HEK293 (cell line): ENCODE measurements at regions not wholly inside any gene's neighbourhood (a gene's known extent, or its start where the extent isn't known, plus 50 kb on each side); places are given as distances from the start of the nearest gene placed in this dataset.

Source experiments
- BCL11A ChIP-seq: fragments of 450-650 bp; formaldehyde crosslinking; IDR thresholded peaks from 2 replicates; pipeline ENCODE4 v1.5.1; 2016; ENCODE audit warnings: low read depth, missing biosample characterization, missing genetic modification characterization
- REST ChIP-seq: fragments of 450-650 bp; formaldehyde crosslinking; IDR thresholded peaks from 2 replicates; pipeline ENCODE4 v1.5.1; 2016; ENCODE audit warnings: missing biosample characterization, missing genetic modification characterization
- SETDB1 ChIP-seq: IDR thresholded peaks from one replicate; pipeline ENCODE4 v1.6.1; 2017; ENCODE audit warnings: mild to moderate bottlenecking, low read length, moderate library complexity, mixed read lengths; ENCODE audit not compliant: insufficient read length
- TCF7L2 ChIP-seq: IDR thresholded peaks from 2 replicates; pipeline ENCODE4 v1.6.1; 2011; ENCODE audit warnings: low read depth, mild to moderate bottlenecking, inconsistent platforms, low read length, moderate library complexity, borderline replicate concordance
- YY1 ChIP-seq: fragments of 450-650 bp; formaldehyde crosslinking; IDR thresholded peaks from 2 replicates; pipeline ENCODE4 v1.5.1; 2018; ENCODE audit warnings: missing biosample characterization, missing genetic modification characterization
- ZFP37 ChIP-seq: fragments of 450-650 bp; formaldehyde crosslinking; IDR thresholded peaks from 2 replicates; pipeline ENCODE4 v1.5.1; 2016; ENCODE audit warnings: missing biosample characterization, missing genetic modification characterization
- ZNF138 ChIP-seq: fragments of 450-650 bp; formaldehyde crosslinking; IDR thresholded peaks from 2 replicates; pipeline ENCODE4 v1.5.1; 2016; ENCODE audit warnings: missing biosample characterization, missing genetic modification characterization, borderline replicate concordance
- ZNF175 ChIP-seq: fragments of 450-650 bp; formaldehyde crosslinking; IDR thresholded peaks from 2 replicates; pipeline ENCODE4 v1.5.1; 2016; ENCODE audit warnings: missing biosample characterization, missing genetic modification characterization
- ZNF202 ChIP-seq: fragments of 450-650 bp; formaldehyde crosslinking; IDR thresholded peaks from 2 replicates; pipeline ENCODE4 v1.5.1; 2016; ENCODE audit warnings: missing biosample characterization, missing genetic modification characterization, borderline replicate concordance
- ZNF311 ChIP-seq: fragments of 450-650 bp; formaldehyde crosslinking; IDR thresholded peaks from 2 replicates; pipeline ENCODE4 v1.5.1; 2017; ENCODE audit warnings: missing biosample characterization, missing genetic modification characterization, borderline replicate concordance
- ZNF561 ChIP-seq: fragments of 450-650 bp; IDR thresholded peaks from 2 replicates; pipeline ENCODE4 v1.5.1; 2018; ENCODE audit warnings: missing biosample characterization, missing genetic modification characterization, borderline replicate concordance
- TF ChIP-seq, protein P1 (sequence below): fragments of 450-650 bp; formaldehyde crosslinking; IDR thresholded peaks from 2 replicates; pipeline ENCODE4 v1.5.1; 2016; ENCODE audit warnings: missing biosample characterization, missing genetic modification characterization
- TF ChIP-seq, protein P2 (sequence below): fragments of 450-650 bp; formaldehyde crosslinking; conservative IDR thresholded peaks from 2 replicates; pipeline ENCODE4 v1.5.1; 2016; ENCODE audit warnings: low read depth, missing biosample characterization, missing genetic modification characterization

GRCh38 chr5:174448041-174448440 lies 276.3 kb upstream of the MSX2 start:
- TF ChIP-seq REST (tag by site-specific recombination) (no peak), TCF7L2 (no peak), ZNF311 (tag by site-specific recombination) (no peak), YY1 (tag by site-specific recombination) (no peak), ZNF202 (tag by site-specific recombination) (no peak), ZFP37 (no peak), SETDB1 (no peak), ZNF561 (tag by site-specific recombination) (no peak), ZNF138 (tag by site-specific recombination) (no peak), ZNF175 (tag by site-specific recombination) (no peak), BCL11A (tag by site-specific recombination) (no peak)
- TF ChIP-seq, protein P1, sequence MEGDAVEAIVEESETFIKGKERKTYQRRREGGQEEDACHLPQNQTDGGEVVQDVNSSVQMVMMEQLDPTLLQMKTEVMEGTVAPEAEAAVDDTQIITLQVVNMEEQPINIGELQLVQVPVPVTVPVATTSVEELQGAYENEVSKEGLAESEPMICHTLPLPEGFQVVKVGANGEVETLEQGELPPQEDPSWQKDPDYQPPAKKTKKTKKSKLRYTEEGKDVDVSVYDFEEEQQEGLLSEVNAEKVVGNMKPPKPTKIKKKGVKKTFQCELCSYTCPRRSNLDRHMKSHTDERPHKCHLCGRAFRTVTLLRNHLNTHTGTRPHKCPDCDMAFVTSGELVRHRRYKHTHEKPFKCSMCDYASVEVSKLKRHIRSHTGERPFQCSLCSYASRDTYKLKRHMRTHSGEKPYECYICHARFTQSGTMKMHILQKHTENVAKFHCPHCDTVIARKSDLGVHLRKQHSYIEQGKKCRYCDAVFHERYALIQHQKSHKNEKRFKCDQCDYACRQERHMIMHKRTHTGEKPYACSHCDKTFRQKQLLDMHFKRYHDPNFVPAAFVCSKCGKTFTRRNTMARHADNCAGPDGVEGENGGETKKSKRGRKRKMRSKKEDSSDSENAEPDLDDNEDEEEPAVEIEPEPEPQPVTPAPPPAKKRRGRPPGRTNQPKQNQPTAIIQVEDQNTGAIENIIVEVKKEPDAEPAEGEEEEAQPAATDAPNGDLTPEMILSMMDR (tag by site-specific recombination): no peak
- TF ChIP-seq, protein P2, sequence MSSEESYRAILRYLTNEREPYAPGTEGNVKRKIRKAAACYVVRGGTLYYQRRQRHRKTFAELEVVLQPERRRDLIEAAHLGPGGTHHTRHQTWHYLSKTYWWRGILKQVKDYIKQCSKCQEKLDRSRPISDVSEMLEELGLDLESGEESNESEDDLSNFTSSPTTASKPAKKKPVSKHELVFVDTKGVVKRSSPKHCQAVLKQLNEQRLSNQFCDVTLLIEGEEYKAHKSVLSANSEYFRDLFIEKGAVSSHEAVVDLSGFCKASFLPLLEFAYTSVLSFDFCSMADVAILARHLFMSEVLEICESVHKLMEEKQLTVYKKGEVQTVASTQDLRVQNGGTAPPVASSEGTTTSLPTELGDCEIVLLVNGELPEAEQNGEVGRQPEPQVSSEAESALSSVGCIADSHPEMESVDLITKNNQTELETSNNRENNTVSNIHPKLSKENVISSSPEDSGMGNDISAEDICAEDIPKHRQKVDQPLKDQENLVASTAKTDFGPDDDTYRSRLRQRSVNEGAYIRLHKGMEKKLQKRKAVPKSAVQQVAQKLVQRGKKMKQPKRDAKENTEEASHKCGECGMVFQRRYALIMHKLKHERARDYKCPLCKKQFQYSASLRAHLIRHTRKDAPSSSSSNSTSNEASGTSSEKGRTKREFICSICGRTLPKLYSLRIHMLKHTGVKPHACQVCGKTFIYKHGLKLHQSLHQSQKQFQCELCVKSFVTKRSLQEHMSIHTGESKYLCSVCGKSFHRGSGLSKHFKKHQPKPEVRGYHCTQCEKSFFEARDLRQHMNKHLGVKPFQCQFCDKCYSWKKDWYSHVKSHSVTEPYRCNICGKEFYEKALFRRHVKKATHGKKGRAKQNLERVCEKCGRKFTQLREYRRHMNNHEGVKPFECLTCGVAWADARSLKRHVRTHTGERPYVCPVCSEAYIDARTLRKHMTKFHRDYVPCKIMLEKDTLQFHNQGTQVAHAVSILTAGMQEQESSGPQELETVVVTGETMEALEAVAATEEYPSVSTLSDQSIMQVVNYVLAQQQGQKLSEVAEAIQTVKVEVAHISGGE: no peak
